ENCODE measurements at regions not wholly inside any gene's neighbourhood (a gene's known extent, or its start where the extent isn't known, plus 50 kb on each side); places are given as distances from the start of the nearest gene placed in this dataset.

DNA sequence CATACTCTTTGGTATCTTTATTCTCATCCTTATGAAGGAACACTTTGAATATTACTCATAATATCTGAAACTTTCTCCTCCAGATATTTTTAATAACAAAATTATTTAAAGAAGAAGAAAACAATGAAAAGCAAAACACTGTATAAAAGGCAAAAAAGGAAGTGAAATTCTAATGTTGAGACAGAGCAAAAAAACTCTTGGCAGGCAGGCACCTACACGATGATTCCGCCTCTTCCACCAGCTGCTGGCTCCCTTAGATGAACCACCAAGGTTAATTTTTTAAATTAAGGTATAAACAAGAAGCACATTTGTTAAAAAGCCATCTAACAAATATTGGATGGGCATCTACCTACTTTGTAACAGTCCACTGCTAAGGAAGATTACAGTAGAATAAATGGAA is 434.7 kb downstream of the EPHA4 start:
- TF ChIP-seq POLR2A (IDR thresholded peaks at IDR 0.05) (no peak), POLR2AphosphoS5 (IDR thresholded peaks at IDR 0.05) (no peak)
- TF ChIP-seq, protein P1, sequence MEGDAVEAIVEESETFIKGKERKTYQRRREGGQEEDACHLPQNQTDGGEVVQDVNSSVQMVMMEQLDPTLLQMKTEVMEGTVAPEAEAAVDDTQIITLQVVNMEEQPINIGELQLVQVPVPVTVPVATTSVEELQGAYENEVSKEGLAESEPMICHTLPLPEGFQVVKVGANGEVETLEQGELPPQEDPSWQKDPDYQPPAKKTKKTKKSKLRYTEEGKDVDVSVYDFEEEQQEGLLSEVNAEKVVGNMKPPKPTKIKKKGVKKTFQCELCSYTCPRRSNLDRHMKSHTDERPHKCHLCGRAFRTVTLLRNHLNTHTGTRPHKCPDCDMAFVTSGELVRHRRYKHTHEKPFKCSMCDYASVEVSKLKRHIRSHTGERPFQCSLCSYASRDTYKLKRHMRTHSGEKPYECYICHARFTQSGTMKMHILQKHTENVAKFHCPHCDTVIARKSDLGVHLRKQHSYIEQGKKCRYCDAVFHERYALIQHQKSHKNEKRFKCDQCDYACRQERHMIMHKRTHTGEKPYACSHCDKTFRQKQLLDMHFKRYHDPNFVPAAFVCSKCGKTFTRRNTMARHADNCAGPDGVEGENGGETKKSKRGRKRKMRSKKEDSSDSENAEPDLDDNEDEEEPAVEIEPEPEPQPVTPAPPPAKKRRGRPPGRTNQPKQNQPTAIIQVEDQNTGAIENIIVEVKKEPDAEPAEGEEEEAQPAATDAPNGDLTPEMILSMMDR (IDR thresholded peaks at IDR 0.05 in 8 of 11, conservative IDR thresholded peaks at IDR 0.05 in 3 of 11), result no peak
